Karpas-422 (cell line): ENCODE measurements at regions not wholly inside any gene's neighbourhood (a gene's known extent, or its start where the extent isn't known, plus 50 kb on each side); places are given as distances from the start of the nearest gene placed in this dataset.

ENCODE experiments used
- DNase-seq: peaks from one replicate; pipeline ENCODE4 v3.0.0-alpha.2; 2015
- H2AFZ ChIP-seq: fragments of 200-600 bp; sonication (generic); 2 replicates; pipeline ENCODE4 v1.6.1; 2014; ENCODE audit warnings: antibody characterized with exemption, low read length, mixed read lengths
- H3K27ac ChIP-seq: fragments of 200-600 bp; sonication (generic); 2 replicates; pipeline ENCODE4 v1.5.1; 2014; ENCODE audit warnings: mild to moderate bottlenecking, low read length, moderate library complexity
- H3K27me3 ChIP-seq: fragments of 200-600 bp; sonication (generic); 2 replicates; pipeline ENCODE4 v1.6.1; 2014; ENCODE audit warnings: low read length, mixed read lengths
- H3K36me3 ChIP-seq: fragments of 200-600 bp; sonication (generic); 2 replicates; pipeline ENCODE4 v1.6.1; 2014; ENCODE audit warnings: low read length, mixed read lengths; ENCODE audit not compliant: insufficient read depth
- H3K4me1 ChIP-seq: fragments of 200-600 bp; sonication (generic); 2 replicates; pipeline ENCODE4 v1.6.1; 2014; ENCODE audit warnings: mild to moderate bottlenecking, low read length, mixed read lengths
- H3K4me2 ChIP-seq: fragments of 200-600 bp; sonication (generic); 2 replicates; pipeline ENCODE4 v1.6.1; 2014; ENCODE audit warnings: low read length, low read depth, mild to moderate bottlenecking; ENCODE audit not compliant: poor library complexity, severe bottlenecking
- H3K4me3 ChIP-seq: fragments of 200-600 bp; sonication (generic); 2 replicates; pipeline ENCODE4 v1.5.1; 2014; ENCODE audit warnings: mild to moderate bottlenecking, antibody characterized with exemption, low read length, mixed read lengths
- H3K79me2 ChIP-seq: fragments of 200-600 bp; sonication (generic); 2 replicates; pipeline ENCODE4 v1.6.1; 2014; ENCODE audit warnings: mild to moderate bottlenecking, low read length, mixed read lengths
- H3K9ac ChIP-seq: fragments of 200-600 bp; sonication (generic); 2 replicates; pipeline ENCODE4 v1.6.0; 2014; ENCODE audit warnings: low read length
- H3K9me2 ChIP-seq: fragments of 200-600 bp; sonication (generic), shearing (Covaris generic); replicated peaks from 2 replicates; pipeline ENCODE4 v1.6.0; 2014; ENCODE audit warnings: mild to moderate bottlenecking, low read length, moderate library complexity; ENCODE audit not compliant: insufficient read depth
- H3K9me3 ChIP-seq: fragments of 300-700, 200-600 bp; sonication (generic); 2 replicates; pipeline ENCODE4 v1.6.1; 2014; ENCODE audit warnings: low read length, mixed read lengths
- H4K20me1 ChIP-seq: fragments of 200-600 bp; sonication (generic); 2 replicates; pipeline ENCODE4 v1.6.1; 2014; ENCODE audit warnings: mild to moderate bottlenecking, antibody characterized with exemption, low read length, low read depth; ENCODE audit not compliant: insufficient read depth

GRCh38 chr5:123753180-123753936 lies 241.4 kb downstream of the CSNK1G3 start:
- no peaks in the 10 kb centered on the region for H3K4me1 ChIP-seq
- no peaks in the 10 kb centered on the region for H3K9me3 ChIP-seq
- H3K4me2 ChIP-seq, result no peak overlapping the region
- no peaks in the 10 kb centered on the region for H3K79me2 ChIP-seq
- H2AFZ ChIP-seq, result no peak overlapping the region
- H3K27me3 ChIP-seq, result no peaks in the 10 kb centered on the region
- no peak overlapping the region for H3K9ac ChIP-seq
- H3K9me2 ChIP-seq, result no peaks in the 10 kb centered on the region
- H3K4me3 ChIP-seq, result no peak overlapping the region
- no peaks in the 10 kb centered on the region for H4K20me1 ChIP-seq
- no peak for DNase-seq
- no peaks in the 10 kb centered on the region for H3K36me3 ChIP-seq
- H3K27ac ChIP-seq, result no peak overlapping the region

GRCh38 chr5:123752552-123753179 lies 240.7 kb downstream of the CSNK1G3 start:
- H3K4me1 ChIP-seq, result no peaks in the 10 kb centered on the region
- no peak for DNase-seq
- H3K9me2 ChIP-seq, result no peaks in the 10 kb centered on the region
- H3K27me3 ChIP-seq, result no peaks in the 10 kb centered on the region
- H3K4me3 ChIP-seq, result no peak overlapping the region
- H2AFZ ChIP-seq, result no peak overlapping the region
- no peaks in the 10 kb centered on the region for H4K20me1 ChIP-seq
- no peaks in the 10 kb centered on the region for H3K36me3 ChIP-seq
- no peaks in the 10 kb centered on the region for H3K79me2 ChIP-seq
- H3K27ac ChIP-seq, result no peak overlapping the region
- no peak overlapping the region for H3K9ac ChIP-seq
- no peak overlapping the region for H3K4me2 ChIP-seq
- no peaks in the 10 kb centered on the region for H3K9me3 ChIP-seq

- no peak overlapping the region for H3K4me2 ChIP-seq
- H4K20me1 ChIP-seq, result no peaks in the 10 kb centered on the region
- DNase-seq, result no peak
Measured at GRCh38 chr5:123751670-123752069, 239.7 kb downstream of the CSNK1G3 start.

GRCh38 chr5:123748239-123748638 lies 236.3 kb downstream of the CSNK1G3 start:
- no peaks in the 10 kb centered on the region for H3K9me2 ChIP-seq
- H3K27ac ChIP-seq, result no peak overlapping the region
- H3K27me3 ChIP-seq, result no peaks in the 10 kb centered on the region
- no peak overlapping the region for H3K4me2 ChIP-seq
- no peaks in the 10 kb centered on the region for H3K79me2 ChIP-seq
- no peaks in the 10 kb centered on the region for H3K4me1 ChIP-seq
- no peak overlapping the region for H3K4me3 ChIP-seq
- no peak overlapping the region for H2AFZ ChIP-seq
- no peaks in the 10 kb centered on the region for H3K36me3 ChIP-seq
- H3K9ac ChIP-seq, result no peak overlapping the region
- DNase-seq, result no peak
- H4K20me1 ChIP-seq, result no peaks in the 10 kb centered on the region
- no peaks in the 10 kb centered on the region for H3K9me3 ChIP-seq

More at GRCh38 chr5:123751670-123752069, 239.7 kb downstream of the CSNK1G3 start:
- Histone ChIP-seq H3K9me3 (no peaks in the 10 kb centered on the region), H3K9ac (no peak overlapping the region), H3K79me2 (no peaks in the 10 kb centered on the region), H3K27ac (no peak overlapping the region), H3K9me2 (no peaks in the 10 kb centered on the region), H3K27me3 (no peaks in the 10 kb centered on the region), H3K4me1 (no peaks in the 10 kb centered on the region), H3K36me3 (no peaks in the 10 kb centered on the region), H2AFZ (no peak overlapping the region), H3K4me3 (no peak overlapping the region)

- DNase-seq, result no peak
- Histone ChIP-seq H3K4me2 (no peak overlapping the region), H3K4me1 (no peaks in the 10 kb centered on the region), H4K20me1 (no peaks in the 10 kb centered on the region), H3K4me3 (no peak overlapping the region), H3K9ac (no peak overlapping the region), H3K27me3 (no peaks in the 10 kb centered on the region), H2AFZ (no peak overlapping the region), H3K9me2 (no peaks in the 10 kb centered on the region), H3K36me3 (no peaks in the 10 kb centered on the region), H3K9me3 (no peaks in the 10 kb centered on the region), H3K79me2 (no peaks in the 10 kb centered on the region), H3K27ac (no peak overlapping the region)
Measured at GRCh38 chr5:123746683-123747360, 234.8 kb downstream of the CSNK1G3 start.

GRCh38 chr5:123743990-123744583 lies 232.1 kb downstream of the CSNK1G3 start:
- Histone ChIP-seq H3K36me3 (no peaks in the 10 kb centered on the region), H2AFZ (no peak overlapping the region), H3K9ac (no peak overlapping the region), H3K4me3 (no peak overlapping the region), H3K27me3 (no peaks in the 10 kb centered on the region), H3K79me2 (no peaks in the 10 kb centered on the region), H3K4me2 (no peak overlapping the region), H3K4me1 (no peaks in the 10 kb centered on the region), H4K20me1 (no peaks in the 10 kb centered on the region), H3K9me2 (no peaks in the 10 kb centered on the region), H3K9me3 (no peaks in the 10 kb centered on the region), H3K27ac (no peak overlapping the region)
- DNase-seq, result no peak

GRCh38 chr5:123735384-123735783 lies 223.4 kb downstream of the CSNK1G3 start:
- Histone ChIP-seq H3K9me2 (no peaks in the 10 kb centered on the region), H3K9me3 (peaks cover 4% of the 10 kb centered on the region; the same call in 1 of the 2 replicates), H3K27ac (no peak overlapping the region), H3K4me1 (no peaks in the 10 kb centered on the region), H3K27me3 (no peaks in the 10 kb centered on the region), H3K4me3 (no peak overlapping the region), H4K20me1 (no peaks in the 10 kb centered on the region), H3K9ac (no peak overlapping the region), H3K4me2 (no peak overlapping the region), H2AFZ (no peak overlapping the region), H3K79me2 (no peaks in the 10 kb centered on the region), H3K36me3 (no peaks in the 10 kb centered on the region)
- no peak for DNase-seq

- Histone ChIP-seq H3K4me3 (no peak overlapping the region), H3K9me2 (no peaks in the 10 kb centered on the region), H3K36me3 (no peaks in the 10 kb centered on the region), H3K27me3 (no peaks in the 10 kb centered on the region), H3K9ac (no peak overlapping the region), H4K20me1 (no peaks in the 10 kb centered on the region), H3K9me3 (peaks cover 5% of the 10 kb centered on the region; the same call in 1 of the 2 replicates), H3K79me2 (no peaks in the 10 kb centered on the region), H3K4me1 (no peaks in the 10 kb centered on the region), H2AFZ (no peak overlapping the region), H3K27ac (no peak overlapping the region), H3K4me2 (no peak overlapping the region)
- DNase-seq, result no peak
Measured at GRCh38 chr5:123732257-123732656, 220.3 kb downstream of the CSNK1G3 start.
